ENCODE measurements at regions not wholly inside any gene's neighbourhood (a gene's known extent, or its start where the extent isn't known, plus 50 kb on each side); places are given as distances from the start of the nearest gene placed in this dataset.
"Not testable (repeated sequence)": the region's sequence is repeated elsewhere in the genome, so short reads cannot be mapped to it uniquely, and the experiment has no call there.

DNA sequence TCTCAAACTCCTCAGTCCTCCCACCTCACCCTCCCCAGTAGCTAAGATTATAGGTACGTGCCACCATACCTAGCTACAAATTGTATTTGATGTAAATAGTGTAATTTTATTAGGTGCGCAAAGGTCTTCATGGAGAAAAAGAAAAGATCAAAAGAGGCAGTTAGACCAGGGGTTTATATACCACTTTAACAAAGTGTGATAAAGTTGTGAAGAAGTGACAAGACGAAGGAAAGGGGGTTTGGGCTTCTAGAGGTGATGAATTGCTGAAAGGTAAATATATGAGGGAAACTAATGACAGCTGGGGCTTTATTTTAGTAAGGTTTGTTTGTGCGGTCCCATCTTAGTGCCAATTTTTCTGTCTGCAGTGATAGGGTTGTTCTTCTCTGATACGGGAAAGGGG, 105.3 kb downstream of the CD24 start:
- no peak for DNase-seq (ENCODE audit: low spot score)
- TF ChIP-seq CTCF (IDR thresholded peaks at IDR 0.05; ENCODE audit: extremely low read depth, insufficient read depth, missing control alignments) = no peak
- in situ Hi-C loops (cut with MboI; ENCODE audit: low pct_unique_long_range_greater_than_20kb, low sequenced_read_pairs, unreplicated experiment) = no loop called here

DNA sequence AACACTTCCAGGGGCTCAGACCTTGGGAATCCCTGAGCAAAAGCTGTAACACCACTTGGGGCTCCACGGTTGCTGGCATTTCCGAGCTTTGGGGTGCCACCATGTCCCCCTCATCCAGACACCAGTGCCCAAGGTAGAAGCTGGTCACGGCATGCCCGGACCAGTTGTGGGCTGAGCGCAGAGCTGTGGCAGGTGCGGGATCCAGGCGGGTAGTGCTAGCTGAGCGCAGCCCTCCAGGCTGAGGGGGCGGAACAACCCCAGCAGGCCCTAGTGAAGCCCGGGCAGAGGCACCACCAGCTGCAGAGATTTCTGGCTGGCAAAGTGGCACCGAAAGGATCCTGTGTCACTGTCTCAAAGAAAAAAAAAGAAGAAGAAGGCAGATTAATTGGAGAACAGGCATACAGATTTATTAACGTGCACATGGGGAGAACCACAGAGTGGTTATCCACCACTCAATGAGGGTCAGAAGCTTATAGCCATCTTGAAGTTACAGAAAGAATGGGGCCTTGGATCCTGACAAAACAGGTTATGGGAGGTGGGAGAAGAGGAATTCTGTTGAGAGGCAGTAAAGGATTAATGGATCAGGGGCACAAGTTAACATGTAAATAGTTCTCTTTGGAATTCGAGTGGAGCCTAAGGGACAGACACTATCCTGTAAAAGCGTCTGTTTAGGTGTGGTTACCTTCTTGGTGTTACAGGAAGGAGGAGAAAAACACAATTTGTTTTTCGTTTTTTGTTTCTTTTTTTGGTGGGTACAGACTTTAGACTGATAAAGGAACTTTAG, 107.5 kb downstream of the CD24 start:
- in situ Hi-C loops (cut with MboI; ENCODE audit: low pct_unique_long_range_greater_than_20kb, low sequenced_read_pairs, unreplicated experiment) = no loop called here
- no peak for DNase-seq (ENCODE audit: low spot score)
- no peak for TF ChIP-seq CTCF (IDR thresholded peaks at IDR 0.05; ENCODE audit: extremely low read depth, insufficient read depth, missing control alignments)

GRCh38 chr6:106862858-106863257, 111.7 kb downstream of the CD24 start:
- DNase-seq (ENCODE audit: low spot score) = no peak
- no peak for TF ChIP-seq CTCF (IDR thresholded peaks at IDR 0.05; ENCODE audit: extremely low read depth, insufficient read depth, missing control alignments)
- in situ Hi-C loops (cut with MboI; ENCODE audit: low pct_unique_long_range_greater_than_20kb, low sequenced_read_pairs, unreplicated experiment) = no loop called here

DNA sequence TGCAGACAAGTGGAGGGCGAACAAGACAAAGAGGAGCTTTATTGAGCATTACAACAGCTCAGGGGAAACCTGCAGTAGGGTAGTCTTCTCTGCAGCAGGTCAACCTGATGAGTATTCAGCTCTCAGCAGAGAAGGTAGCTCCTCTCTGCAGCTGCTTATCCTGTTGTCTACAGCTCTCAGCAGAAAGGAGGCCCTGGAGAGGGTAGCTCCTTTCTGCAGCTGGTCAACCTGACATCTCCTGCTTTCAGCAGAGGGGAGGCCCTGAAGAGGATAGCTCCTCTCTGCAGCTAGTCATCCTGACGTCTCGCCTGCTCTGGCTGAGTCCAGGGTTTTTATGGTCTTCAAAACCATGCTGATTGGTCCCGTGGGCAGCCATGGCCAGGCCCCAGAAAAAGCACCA, 113.6 kb downstream of the CD24 start:
- no peak for DNase-seq (ENCODE audit: low spot score)
- TF ChIP-seq CTCF (IDR thresholded peaks at IDR 0.05; ENCODE audit: extremely low read depth, insufficient read depth, missing control alignments) = no peak
- in situ Hi-C loops (cut with MboI; ENCODE audit: low pct_unique_long_range_greater_than_20kb, low sequenced_read_pairs, unreplicated experiment) = no loop called here

DNA sequence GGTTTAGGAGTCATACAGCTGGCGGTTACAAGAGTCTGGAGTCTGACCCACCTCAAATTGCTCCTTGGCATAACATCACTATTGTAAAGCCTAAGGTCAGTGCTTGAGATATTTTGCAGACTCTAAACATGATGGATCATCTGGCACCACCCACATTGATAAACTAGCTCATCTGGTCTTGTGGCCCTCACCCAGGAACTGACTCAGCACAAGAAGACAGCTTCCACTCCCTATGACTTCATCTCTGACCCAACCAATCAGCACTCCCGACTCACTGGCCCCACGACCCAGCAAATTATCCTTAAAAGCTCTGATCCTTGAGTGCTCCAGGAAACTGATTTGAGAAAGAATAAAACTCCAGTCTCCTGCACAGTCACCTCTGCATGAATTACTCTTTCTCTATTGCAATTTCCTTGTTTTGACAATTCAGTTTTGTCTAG, 115.9 kb downstream of the CD24 start:
- no peak for DNase-seq (ENCODE audit: low spot score)
- in situ Hi-C loops (cut with MboI; ENCODE audit: low pct_unique_long_range_greater_than_20kb, low sequenced_read_pairs, unreplicated experiment) = no loop called here
- TF ChIP-seq CTCF (IDR thresholded peaks at IDR 0.05; ENCODE audit: extremely low read depth, insufficient read depth, missing control alignments) = no peak

DNA sequence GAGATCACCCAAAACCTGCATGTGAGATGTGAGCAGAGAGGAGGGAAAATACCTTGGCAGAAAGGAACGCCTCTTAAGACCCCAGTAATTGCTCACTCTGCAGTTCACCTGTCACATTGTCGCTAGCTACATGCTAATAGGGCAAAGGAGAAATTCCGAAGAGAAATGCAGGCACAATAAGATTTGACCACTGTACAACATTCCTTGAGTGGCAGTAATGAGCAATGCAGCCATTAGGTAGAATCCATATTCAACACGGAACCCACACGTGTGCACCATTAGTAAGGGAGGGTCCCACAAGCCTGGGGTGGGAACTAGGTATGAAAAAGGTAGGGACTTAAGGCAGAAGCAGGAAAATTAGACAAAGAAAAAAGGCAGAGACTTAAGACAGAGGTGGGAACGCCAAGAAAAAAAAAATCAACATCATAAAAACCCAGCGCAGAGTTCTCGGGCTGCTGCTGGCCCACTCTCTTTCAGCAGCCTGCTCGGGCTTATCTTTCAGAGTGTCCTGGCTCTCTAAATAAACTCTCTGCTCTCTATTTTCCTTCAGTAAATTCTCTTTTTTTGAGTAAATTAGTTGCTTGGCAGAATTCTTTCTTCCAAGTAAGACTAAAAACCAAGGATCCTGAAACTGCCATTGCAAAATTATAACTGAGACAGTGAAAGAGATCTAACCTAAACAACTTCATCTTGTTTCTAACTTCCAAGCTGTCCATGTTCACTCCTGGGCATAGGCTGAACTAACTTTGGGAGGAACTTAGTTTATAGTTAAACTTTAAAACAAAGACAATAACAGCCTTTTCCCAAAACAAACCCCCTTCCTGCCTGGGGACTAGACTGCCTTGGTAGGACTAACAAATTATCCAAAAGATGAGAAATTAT, 116.5 kb downstream of the CD24 start:
- in situ Hi-C loops (cut with MboI; ENCODE audit: low pct_unique_long_range_greater_than_20kb, low sequenced_read_pairs, unreplicated experiment) = no loop called here
- TF ChIP-seq CTCF (IDR thresholded peaks at IDR 0.05; ENCODE audit: extremely low read depth, insufficient read depth, missing control alignments) = no peak
- no peak for DNase-seq (ENCODE audit: low spot score)

DNA sequence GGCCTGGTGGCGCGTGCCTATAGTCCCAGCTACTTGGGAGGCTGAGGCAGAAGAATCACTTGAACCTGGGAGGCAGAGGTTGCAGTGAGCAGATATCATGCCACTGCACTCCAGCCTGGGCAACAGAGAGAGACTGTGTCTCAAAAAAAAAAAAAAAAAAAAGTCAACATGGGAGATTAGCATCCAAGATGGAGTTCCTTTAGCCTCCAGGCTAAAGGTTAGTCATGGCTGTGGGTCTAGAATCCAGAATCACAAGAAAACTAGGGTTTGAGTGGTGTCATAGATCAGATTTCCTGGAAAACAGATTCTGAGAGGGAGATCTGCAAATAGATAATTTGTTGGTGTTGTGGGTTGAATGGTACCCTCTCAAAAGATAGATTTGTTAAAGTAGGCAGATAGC, 117.2 kb downstream of the CD24 start:
- DNase-seq (ENCODE audit: low spot score); in situ Hi-C loops (cut with MboI; ENCODE audit: low pct_unique_long_range_greater_than_20kb, low sequenced_read_pairs, unreplicated experiment): not testable (repeated sequence)
